Neural progenitor cell (in vitro differentiated cells): ENCODE measurements at regions not wholly inside any gene's neighbourhood (a gene's known extent, or its start where the extent isn't known, plus 50 kb on each side); places are given as distances from the start of the nearest gene placed in this dataset.

ENCODE experiments used
- EZH2 ChIP-seq: fragments of 200-600 bp; sonication (generic); IDR thresholded peaks from 2 replicates; pipeline ENCODE4 v1.6.1; 2017; ENCODE audit warnings: antibody characterized with exemption, mild to moderate bottlenecking, moderate library complexity
- EZH2phosphoT487 ChIP-seq: fragments of 200-600 bp; sonication (generic); IDR thresholded peaks from 2 replicates; pipeline ENCODE4 v1.6.1; 2017; ENCODE audit warnings: antibody characterized with exemption
- TF ChIP-seq, protein P1 (sequence below): fragments of 200-600 bp; sonication (generic); IDR thresholded peaks from 2 replicates; pipeline ENCODE4 v1.5.1; 2017; ENCODE audit warnings: antibody characterized with exemption, mild to moderate bottlenecking

GRCh38 chr7:94100723-94101345 is 96.7 kb upstream of the BET1 start:
- TF ChIP-seq, protein P1, sequence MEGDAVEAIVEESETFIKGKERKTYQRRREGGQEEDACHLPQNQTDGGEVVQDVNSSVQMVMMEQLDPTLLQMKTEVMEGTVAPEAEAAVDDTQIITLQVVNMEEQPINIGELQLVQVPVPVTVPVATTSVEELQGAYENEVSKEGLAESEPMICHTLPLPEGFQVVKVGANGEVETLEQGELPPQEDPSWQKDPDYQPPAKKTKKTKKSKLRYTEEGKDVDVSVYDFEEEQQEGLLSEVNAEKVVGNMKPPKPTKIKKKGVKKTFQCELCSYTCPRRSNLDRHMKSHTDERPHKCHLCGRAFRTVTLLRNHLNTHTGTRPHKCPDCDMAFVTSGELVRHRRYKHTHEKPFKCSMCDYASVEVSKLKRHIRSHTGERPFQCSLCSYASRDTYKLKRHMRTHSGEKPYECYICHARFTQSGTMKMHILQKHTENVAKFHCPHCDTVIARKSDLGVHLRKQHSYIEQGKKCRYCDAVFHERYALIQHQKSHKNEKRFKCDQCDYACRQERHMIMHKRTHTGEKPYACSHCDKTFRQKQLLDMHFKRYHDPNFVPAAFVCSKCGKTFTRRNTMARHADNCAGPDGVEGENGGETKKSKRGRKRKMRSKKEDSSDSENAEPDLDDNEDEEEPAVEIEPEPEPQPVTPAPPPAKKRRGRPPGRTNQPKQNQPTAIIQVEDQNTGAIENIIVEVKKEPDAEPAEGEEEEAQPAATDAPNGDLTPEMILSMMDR: no peak
- no peak for TF ChIP-seq EZH2
- TF ChIP-seq EZH2phosphoT487: no peak
